Transverse colon (tissue), 4 donors: ENCODE measurements at regions not wholly inside any gene's neighbourhood (a gene's known extent, or its start where the extent isn't known, plus 50 kb on each side); places are given as distances from the start of the nearest gene placed in this dataset.

Experiments used
- DNase-seq: peaks from one replicate; pipeline ENCODE4 v3.0.0-alpha.2; 2019
- H3K27ac ChIP-seq, 4 donors: fragments of 200-600 bp; sonication (generic); 2 replicates each; pipeline ENCODE4 v1.5.1; 2016 to 2018; ENCODE audit warnings: inconsistent platforms in 4 of 4
- H3K27me3 ChIP-seq: fragments of 200-600 bp; sonication (generic); 2 replicates; pipeline ENCODE4 v1.5.1; 2017; ENCODE audit warnings: inconsistent platforms
- H3K36me3 ChIP-seq, 4 donors: fragments of 200-600 bp; sonication (generic); 2 replicates each; pipeline ENCODE4 v1.5.1; 2017 to 2019; ENCODE audit warnings: inconsistent platforms in 4 of 4
- H3K4me1 ChIP-seq, 4 donors: fragments of 200-600 bp; sonication (generic); 2 replicates each; pipeline ENCODE4 v1.5.1; 2017 to 2020; ENCODE audit warnings: inconsistent platforms in 4 of 4
- H3K4me3 ChIP-seq, 4 donors: fragments of 200-600 bp; sonication (generic); 1 replicate in 1 of 4; 2 replicates in 3 of 4; pipeline versions ENCODE4 v1.5.1 to v1.6.1; 2017 to 2019; ENCODE audit warnings: inconsistent platforms in 4 of 4
- H3K9me3 ChIP-seq, 2 donors: fragments of 200-600 bp; sonication (generic); 2 replicates each; pipeline ENCODE4 v1.5.1; 2017 to 2019; ENCODE audit warnings: inconsistent platforms in 2 of 2
- CTCF ChIP-seq, 5 experiments: fragments of 200-600 bp in 3 of 5; fragments of 450-650 bp in 2 of 5; sonication (generic) in 3 of 5; IDR thresholded peaks; 1 replicate in 2 of 5; 2 replicates in 3 of 5; pipeline ENCODE4 v1.5.1; 2016 to 2017; ENCODE audit warnings: antibody characterized with exemption in 5 of 5, inconsistent platforms in 3 of 5, mild to moderate bottlenecking in 2 of 5, moderate library complexity in 1 of 5
- EP300 ChIP-seq: sonication (generic); formaldehyde crosslinking; IDR thresholded peaks from one replicate; pipeline ENCODE4 v1.6.1; 2017; ENCODE audit warnings: antibody characterized with exemption, low read depth
- POLR2A ChIP-seq: fragments of 450-650 bp; IDR thresholded peaks from one replicate; pipeline ENCODE4 v1.6.1; 2016; ENCODE audit warnings: antibody characterized with exemption, mild to moderate bottlenecking, moderate library complexity
- POLR2AphosphoS5 ChIP-seq, 3 donors: sonication (generic); formaldehyde crosslinking; IDR thresholded peaks; one replicate each; pipeline ENCODE4 v1.6.1; 2016; ENCODE audit warnings: antibody characterized with exemption in 3 of 3
- WGBS, 2 donors: methylation state at CpG; one replicate each; pipeline ENCODE4 v1.1.5; 2018; ENCODE audit warnings: low coverage in 1 of 2; 5-methylcytosine and 5-hydroxymethylcytosine counted together
- in situ Hi-C, 4 donors: fragments of 200-750 bp; cut with MboI; loops; one replicate each; pipeline versions ENCODE4 v1.15.0 to v1.15.1; 2017; ENCODE audit warnings: low sequenced_read_pairs in 3 of 4, low pct_ligation_motif_present in 1 of 4, low pct_unique_long_range_greater_than_20kb in 1 of 4
- intact Hi-C: fragments of 100-400 bp; cut with DNase I; formaldehyde crosslinking; loops from one replicate; pipeline ENCODE4 v1.15.1; 2023; ENCODE audit warnings: low total_unique reads

- Histone ChIP-seq H3K27me3 (peaks cover 3% of the 10 kb centered on the region), H3K36me3 (no peaks in the 10 kb centered on the region), H3K27ac (no peak overlapping the region), H3K9me3 (no peaks in the 10 kb centered on the region), H3K4me3 (no peak overlapping the region), H3K4me1 (no peaks in the 10 kb centered on the region)
- no peak for TF ChIP-seq EP300
- TF ChIP-seq POLR2AphosphoS5 (IDR thresholded peaks at IDR 0.05) = no peak
- no peak for TF ChIP-seq POLR2A
- in situ Hi-C loops (no loop called here), intact Hi-C loops (no loop called here)
- no peak for DNase-seq
- WGBS, 2 donors = 80% methylated on average over 10 of the region's 10 CpGs; no CpG with 5 or more reads in 1 of the 2 donors
Observed at GRCh38 chr15:77710206-77710605, 77.5 kb upstream of the LINGO1 start.

DNA sequence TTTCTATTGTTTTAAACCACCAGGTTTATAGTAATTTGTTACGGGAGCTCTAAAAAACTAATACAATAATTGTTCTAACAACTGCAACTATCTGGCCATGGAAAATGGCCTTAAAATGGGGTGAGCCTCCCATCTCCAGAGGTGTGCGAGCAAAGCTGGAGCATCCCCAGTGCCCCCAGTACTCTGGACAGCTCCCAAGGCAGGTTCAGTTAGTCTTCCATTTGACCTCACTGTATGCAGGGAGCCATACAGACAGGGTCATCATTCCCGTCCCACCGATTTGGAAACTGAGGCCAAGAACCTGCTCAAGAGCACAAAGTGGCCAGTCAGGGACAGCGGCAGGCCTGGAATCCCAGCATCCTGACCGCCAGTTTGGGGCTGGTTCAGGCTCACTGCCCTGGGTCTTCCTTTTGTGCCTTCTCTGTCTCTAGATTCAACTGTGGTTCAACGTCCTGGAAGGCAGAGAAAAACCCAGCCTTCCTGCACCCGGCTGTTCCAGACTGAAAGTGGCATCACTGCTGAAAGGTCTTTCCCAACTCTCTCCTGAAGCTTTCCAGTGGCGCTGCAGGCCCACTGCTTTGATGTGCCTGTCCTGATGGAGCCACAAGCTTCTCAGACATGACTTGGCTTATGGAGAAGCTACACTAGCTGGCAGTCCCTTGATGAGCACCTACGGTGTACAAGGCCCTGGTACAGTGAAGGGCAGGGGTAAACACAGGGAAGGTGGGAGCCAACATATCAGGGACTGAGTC lies 76.6 kb upstream of the LINGO1 start:
- no peaks in the 10 kb centered on the region for H3K4me1 ChIP-seq
- H3K9me3 ChIP-seq = no peaks in the 10 kb centered on the region
- no peak overlapping the region for H3K4me3 ChIP-seq
- H3K36me3 ChIP-seq = no peaks in the 10 kb centered on the region
- peaks cover 3% of the 10 kb centered on the region for H3K27me3 ChIP-seq
- 78% methylated on average over 3 to 10 of the region's 10 CpGs for WGBS, 2 donors
- no peak for TF ChIP-seq POLR2A
- no peak for TF ChIP-seq CTCF (IDR thresholded peaks at IDR 0.05)
- no peak for TF ChIP-seq EP300
- TF ChIP-seq POLR2AphosphoS5 (IDR thresholded peaks at IDR 0.05) = no peak
- no peak overlapping the region for H3K27ac ChIP-seq
- DNase-seq = no peak
- intact Hi-C loops (no loop called here), in situ Hi-C loops (no loop called here)

- no peak for TF ChIP-seq POLR2A
- TF ChIP-seq CTCF (IDR thresholded peaks at IDR 0.05) = no peak
- no peak for TF ChIP-seq POLR2AphosphoS5 (IDR thresholded peaks at IDR 0.05)
- no peak for TF ChIP-seq EP300
- Histone ChIP-seq H3K4me3 (no peak overlapping the region), H3K9me3 (no peaks in the 10 kb centered on the region), H3K4me1 (no peaks in the 10 kb centered on the region), H3K36me3 (no peaks in the 10 kb centered on the region), H3K27ac (no peak overlapping the region), H3K27me3 (peaks cover 3% of the 10 kb centered on the region)
- 66% methylated on average over 5 of the region's 5 CpGs; no CpG with 5 or more reads in 1 of the 2 donors for WGBS, 2 donors
- in situ Hi-C loops (no loop called here), intact Hi-C loops (no loop called here)
- DNase-seq = no peak
Observed at GRCh38 chr15:77706482-77707244, 74.0 kb upstream of the LINGO1 start.

- peak; percentile 12 for DNase-seq
- Histone ChIP-seq H3K27me3 (peaks cover 14% of the 10 kb centered on the region), H3K9me3 (no peaks in the 10 kb centered on the region), H3K4me3 (no peak overlapping the region), H3K27ac (no peak overlapping the region), H3K36me3 (no peaks in the 10 kb centered on the region), H3K4me1 (no peaks in the 10 kb centered on the region)
- in situ Hi-C loops (no loop called here), intact Hi-C loops (no loop called here)
- TF ChIP-seq POLR2AphosphoS5 (IDR thresholded peaks at IDR 0.05) (no peak), POLR2A (no peak), CTCF (IDR thresholded peaks at IDR 0.05) (no peak), EP300 (no peak)
- 31% methylated on average over 5 of the region's 5 CpGs; no CpG with 5 or more reads in 1 of the 2 donors for WGBS, 2 donors
Observed at GRCh38 chr15:77702211-77702957, 69.7 kb upstream of the LINGO1 start.
